DND-41 (cell line): ENCODE measurements at regions not wholly inside any gene's neighbourhood (a gene's known extent, or its start where the extent isn't known, plus 50 kb on each side); places are given as distances from the start of the nearest gene placed in this dataset.

Source experiments
- CTCF ChIP-seq: IDR thresholded peaks from 2 replicates; pipeline ENCODE4 v1.5.1; 2012; ENCODE audit warnings: borderline replicate concordance, low read length, moderate library complexity, mild to moderate bottlenecking; ENCODE audit not compliant: poor library complexity, severe bottlenecking; ENCODE audit errors: extremely low read depth
- EZH2 ChIP-seq: IDR thresholded peaks from 3 replicates; pipeline ENCODE4 v1.6.1; 2012; ENCODE audit warnings: borderline replicate concordance, low read depth, mild to moderate bottlenecking, moderate library complexity, low read length, inconsistent platforms; ENCODE audit not compliant: severe bottlenecking

GRCh38 chr3:110955301-110955880 is 116.2 kb upstream of the NECTIN3 start:
- no peak for TF ChIP-seq CTCF
- no peak for TF ChIP-seq EZH2
